ENCODE measurements at regions not wholly inside any gene's neighbourhood (a gene's known extent, or its start where the extent isn't known, plus 50 kb on each side); places are given as distances from the start of the nearest gene placed in this dataset.

DNA sequence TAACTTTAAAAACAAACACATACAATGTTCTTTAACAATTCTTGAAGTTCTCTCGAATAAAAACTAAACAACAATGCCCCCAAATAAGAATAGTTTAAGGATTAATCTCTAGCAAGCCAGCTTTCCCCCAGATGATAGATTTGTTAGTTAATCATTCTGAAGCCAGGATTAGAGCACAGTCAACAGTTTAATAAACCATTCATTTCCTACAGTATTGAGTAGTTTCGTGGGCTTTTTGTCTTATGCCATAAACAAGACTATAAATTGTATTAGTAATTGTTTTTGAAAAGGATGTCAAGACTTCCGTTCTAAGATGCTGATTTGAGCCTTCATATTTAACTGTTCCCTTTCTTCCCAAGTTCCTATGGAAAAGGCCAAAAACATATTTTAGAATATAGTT lies 136.6 kb downstream of the PIK3R1 start:
- Histone ChIP-seq H3K36me3 (ENCODE audit: control insufficient read depth, insufficient read depth, low read length) (no peaks in the 10 kb centered on the region), H3K9ac (ENCODE audit: low read length) (no peak overlapping the region), H3K23ac (ENCODE audit: low read length) (no peak overlapping the region), H2BK120ac (ENCODE audit: low read depth, low read length) (no peak overlapping the region), H3K4me3 (ENCODE audit: low read length) (no peak overlapping the region), H3K56ac (ENCODE audit: low read length) (no peak overlapping the region), H3K4ac (ENCODE audit: low read depth, low read length) (no peak overlapping the region), H3K4me2 (ENCODE audit: low read length) (no peak overlapping the region), H3K79me1 (ENCODE audit: low read length) (no peaks in the 10 kb centered on the region), H2BK5ac (ENCODE audit: low read length) (no peak overlapping the region), H4K5ac (ENCODE audit: low read length) (no peak overlapping the region), H3K27ac (ENCODE audit: low read depth, low read length) (no peak overlapping the region), H2BK15ac (replicated peaks; ENCODE audit: low read depth) (no peak overlapping the region), H2AK5ac (ENCODE audit: low read length) (no peak overlapping the region), H3K79me2 (ENCODE audit: control insufficient read depth, insufficient read depth, low read length) (no peaks in the 10 kb centered on the region), H3K4me1 (ENCODE audit: control insufficient read depth, low read depth, low read length) (peaks cover 3% of the 10 kb centered on the region), H3K18ac (ENCODE audit: low read length) (no peak overlapping the region), H3K27me3 (ENCODE audit: insufficient read depth, low read length, poor library complexity) (no peaks in the 10 kb centered on the region), H4K8ac (ENCODE audit: low read depth, low read length) (no peak overlapping the region)
- DNase-seq, result no peak
- WGBS (ENCODE audit: extremely low coverage, insufficient coverage, low lambda C conversion rate), result 100% methylated on average over 1 of the region's 3 CpGs

DNA sequence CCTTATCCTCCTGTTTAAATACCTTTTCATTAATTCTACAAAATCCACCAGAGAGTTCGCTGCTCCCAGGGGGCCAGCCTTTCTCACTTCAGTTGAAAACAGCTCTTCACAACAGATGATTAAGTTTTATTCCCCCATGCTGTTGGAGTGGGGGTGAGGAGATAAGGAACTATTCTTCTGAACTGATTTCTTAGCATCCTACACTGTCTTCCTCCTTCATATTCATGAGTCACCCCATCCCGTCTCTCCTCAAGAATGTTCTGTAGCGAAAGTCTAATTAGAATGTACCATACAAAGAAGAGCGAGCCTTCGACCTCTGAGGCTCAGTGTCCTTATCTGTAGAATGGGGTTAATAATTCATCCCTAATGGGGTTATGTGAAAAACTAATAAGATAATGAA lies 138.0 kb downstream of the PIK3R1 start:
- H3K79me2 ChIP-seq (ENCODE audit: control insufficient read depth, insufficient read depth, low read length), result no peaks in the 10 kb centered on the region
- no peak overlapping the region for H2BK5ac ChIP-seq (ENCODE audit: low read length)
- H3K9ac ChIP-seq (ENCODE audit: low read length), result no peak overlapping the region
- no peak overlapping the region for H2BK15ac ChIP-seq (replicated peaks; ENCODE audit: low read depth)
- H3K79me1 ChIP-seq (ENCODE audit: low read length), result no peaks in the 10 kb centered on the region
- H2AK5ac ChIP-seq (ENCODE audit: low read length), result no peak overlapping the region
- no peak overlapping the region for H4K8ac ChIP-seq (ENCODE audit: low read depth, low read length)
- peak; percentile 85 for DNase-seq
- H3K4me1 ChIP-seq (ENCODE audit: control insufficient read depth, low read depth, low read length), result peaks cover 3% of the 10 kb centered on the region
- no peak overlapping the region for H4K5ac ChIP-seq (ENCODE audit: low read length)
- H3K27me3 ChIP-seq (ENCODE audit: insufficient read depth, low read length, poor library complexity), result no peaks in the 10 kb centered on the region
- H3K27ac ChIP-seq (ENCODE audit: low read depth, low read length), result no peak overlapping the region
- no peak overlapping the region for H3K4ac ChIP-seq (ENCODE audit: low read depth, low read length)
- no CpG with 5 or more reads among the region's 5 CpGs for WGBS (ENCODE audit: extremely low coverage, insufficient coverage, low lambda C conversion rate)
- no peak overlapping the region for H3K4me3 ChIP-seq (ENCODE audit: low read length)
- H3K18ac ChIP-seq (ENCODE audit: low read length), result no peak overlapping the region
- H3K56ac ChIP-seq (ENCODE audit: low read length), result no peak overlapping the region
- H3K4me2 ChIP-seq (ENCODE audit: low read length), result no peak overlapping the region
- no peak overlapping the region for H3K23ac ChIP-seq (ENCODE audit: low read length)
- no peak overlapping the region for H2BK120ac ChIP-seq (ENCODE audit: low read depth, low read length)
- H3K36me3 ChIP-seq (ENCODE audit: control insufficient read depth, insufficient read depth, low read length), result no peaks in the 10 kb centered on the region

- H4K5ac ChIP-seq (ENCODE audit: low read length), result no peak overlapping the region
- H4K8ac ChIP-seq (ENCODE audit: low read depth, low read length), result no peak overlapping the region
- no peak overlapping the region for H2BK120ac ChIP-seq (ENCODE audit: low read depth, low read length)
- peak overlapping the region; percentile 57 for H2BK5ac ChIP-seq (ENCODE audit: low read length)
- no peaks in the 10 kb centered on the region for H3K79me2 ChIP-seq (ENCODE audit: control insufficient read depth, insufficient read depth, low read length)
- no peaks in the 10 kb centered on the region for H3K36me3 ChIP-seq (ENCODE audit: control insufficient read depth, insufficient read depth, low read length)
- no peak overlapping the region for H3K4ac ChIP-seq (ENCODE audit: low read depth, low read length)
- DNase-seq, result peak; percentile 66
- H3K4me3 ChIP-seq (ENCODE audit: low read length), result no peak overlapping the region
- H2AK5ac ChIP-seq (ENCODE audit: low read length), result no peak overlapping the region
- no peaks in the 10 kb centered on the region for H3K27me3 ChIP-seq (ENCODE audit: insufficient read depth, low read length, poor library complexity)
- H3K23ac ChIP-seq (ENCODE audit: low read length), result no peak overlapping the region
- no CpG with 5 or more reads among the region's 5 CpGs for WGBS (ENCODE audit: extremely low coverage, insufficient coverage, low lambda C conversion rate)
- no peak overlapping the region for H3K18ac ChIP-seq (ENCODE audit: low read length)
- no peak overlapping the region for H3K4me2 ChIP-seq (ENCODE audit: low read length)
- H3K56ac ChIP-seq (ENCODE audit: low read length), result peak overlapping the region; percentile 51
- H2BK15ac ChIP-seq (replicated peaks; ENCODE audit: low read depth), result no peak overlapping the region
- no peak overlapping the region for H3K9ac ChIP-seq (ENCODE audit: low read length)
- no peaks in the 10 kb centered on the region for H3K79me1 ChIP-seq (ENCODE audit: low read length)
- peaks cover 3% of the 10 kb centered on the region for H3K4me1 ChIP-seq (ENCODE audit: control insufficient read depth, low read depth, low read length)
- H3K27ac ChIP-seq (ENCODE audit: low read depth, low read length), result no peak overlapping the region
Measured at GRCh38 chr5:68354315-68354714, 138.8 kb downstream of the PIK3R1 start.

GRCh38 chr5:68356216-68356615 lies 140.7 kb downstream of the PIK3R1 start:
- Histone ChIP-seq H3K4me1 (ENCODE audit: control insufficient read depth, low read depth, low read length) (peaks cover 3% of the 10 kb centered on the region), H3K4me3 (ENCODE audit: low read length) (no peak overlapping the region), H3K56ac (ENCODE audit: low read length) (no peak overlapping the region), H3K18ac (ENCODE audit: low read length) (no peak overlapping the region), H3K79me1 (ENCODE audit: low read length) (no peaks in the 10 kb centered on the region), H3K4ac (ENCODE audit: low read depth, low read length) (no peak overlapping the region), H3K36me3 (ENCODE audit: control insufficient read depth, insufficient read depth, low read length) (no peaks in the 10 kb centered on the region), H3K9ac (ENCODE audit: low read length) (no peak overlapping the region), H2BK5ac (ENCODE audit: low read length) (no peak overlapping the region), H4K5ac (ENCODE audit: low read length) (no peak overlapping the region), H2AK5ac (ENCODE audit: low read length) (no peak overlapping the region), H3K27ac (ENCODE audit: low read depth, low read length) (no peak overlapping the region), H2BK120ac (ENCODE audit: low read depth, low read length) (no peak overlapping the region), H2BK15ac (replicated peaks; ENCODE audit: low read depth) (no peak overlapping the region), H3K27me3 (ENCODE audit: insufficient read depth, low read length, poor library complexity) (no peaks in the 10 kb centered on the region), H3K4me2 (ENCODE audit: low read length) (no peak overlapping the region), H3K23ac (ENCODE audit: low read length) (no peak overlapping the region), H3K79me2 (ENCODE audit: control insufficient read depth, insufficient read depth, low read length) (no peaks in the 10 kb centered on the region), H4K8ac (ENCODE audit: low read depth, low read length) (no peak overlapping the region)
- no peak for DNase-seq
- WGBS (ENCODE audit: extremely low coverage, insufficient coverage, low lambda C conversion rate), result no CpG with 5 or more reads among the region's 6 CpGs

DNA sequence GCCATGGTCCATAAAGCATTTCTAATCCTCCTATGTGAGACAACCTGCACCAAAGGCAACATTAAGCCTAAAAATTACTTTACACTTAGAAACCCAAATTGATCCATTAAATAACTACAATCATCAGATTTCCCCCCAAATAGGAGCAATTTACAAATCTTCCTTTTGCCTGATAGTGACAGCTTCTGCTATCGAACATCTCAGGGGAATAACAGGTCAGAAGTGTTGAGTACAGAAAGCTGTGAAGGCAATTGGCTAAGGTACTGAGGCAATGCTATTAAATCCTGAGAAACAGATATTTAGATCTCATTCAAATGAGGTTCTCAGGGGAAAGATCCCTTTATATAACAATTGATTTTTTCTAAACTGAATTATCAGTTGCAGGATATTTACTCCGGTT lies 141.1 kb downstream of the PIK3R1 start:
- H3K36me3 ChIP-seq (ENCODE audit: control insufficient read depth, insufficient read depth, low read length), result no peaks in the 10 kb centered on the region
- H3K23ac ChIP-seq (ENCODE audit: low read length), result no peak overlapping the region
- H3K79me2 ChIP-seq (ENCODE audit: control insufficient read depth, insufficient read depth, low read length), result no peaks in the 10 kb centered on the region
- peaks cover 3% of the 10 kb centered on the region for H3K4me1 ChIP-seq (ENCODE audit: control insufficient read depth, low read depth, low read length)
- no peaks in the 10 kb centered on the region for H3K79me1 ChIP-seq (ENCODE audit: low read length)
- no peak overlapping the region for H3K18ac ChIP-seq (ENCODE audit: low read length)
- no peak overlapping the region for H2AK5ac ChIP-seq (ENCODE audit: low read length)
- no CpG with 5 or more reads among the region's 2 CpGs for WGBS (ENCODE audit: extremely low coverage, insufficient coverage, low lambda C conversion rate)
- no peak overlapping the region for H3K56ac ChIP-seq (ENCODE audit: low read length)
- H3K27me3 ChIP-seq (ENCODE audit: insufficient read depth, low read length, poor library complexity), result no peaks in the 10 kb centered on the region
- no peak overlapping the region for H3K27ac ChIP-seq (ENCODE audit: low read depth, low read length)
- no peak overlapping the region for H3K4ac ChIP-seq (ENCODE audit: low read depth, low read length)
- H3K4me3 ChIP-seq (ENCODE audit: low read length), result no peak overlapping the region
- H3K4me2 ChIP-seq (ENCODE audit: low read length), result no peak overlapping the region
- H3K9ac ChIP-seq (ENCODE audit: low read length), result no peak overlapping the region
- no peak overlapping the region for H2BK15ac ChIP-seq (replicated peaks; ENCODE audit: low read depth)
- H2BK120ac ChIP-seq (ENCODE audit: low read depth, low read length), result no peak overlapping the region
- no peak overlapping the region for H4K8ac ChIP-seq (ENCODE audit: low read depth, low read length)
- no peak overlapping the region for H4K5ac ChIP-seq (ENCODE audit: low read length)
- no peak for DNase-seq
- no peak overlapping the region for H2BK5ac ChIP-seq (ENCODE audit: low read length)

DNA sequence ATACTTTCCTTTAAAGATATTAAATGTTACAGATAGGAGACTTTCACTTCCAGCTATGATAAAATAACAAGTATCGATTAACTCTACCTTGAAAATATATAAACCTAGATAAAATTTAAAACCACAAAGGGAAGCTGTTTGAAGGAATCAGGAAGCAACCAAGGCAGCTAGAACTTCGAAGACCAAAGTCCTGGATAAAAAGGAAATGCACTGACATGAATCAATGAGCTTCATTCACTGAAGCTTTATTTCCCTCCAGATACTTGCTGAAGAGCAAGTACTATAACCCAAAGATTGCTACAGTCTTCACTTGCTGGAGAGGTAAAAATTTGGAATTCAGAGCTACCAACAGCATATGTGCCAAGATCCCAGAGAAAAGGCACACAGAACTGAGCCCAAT lies 144.1 kb downstream of the PIK3R1 start:
- H3K4me2 ChIP-seq (ENCODE audit: low read length), result no peak overlapping the region
- no peak overlapping the region for H3K9ac ChIP-seq (ENCODE audit: low read length)
- H3K4ac ChIP-seq (ENCODE audit: low read depth, low read length), result no peak overlapping the region
- no peak overlapping the region for H4K8ac ChIP-seq (ENCODE audit: low read depth, low read length)
- no peaks in the 10 kb centered on the region for H3K4me1 ChIP-seq (ENCODE audit: control insufficient read depth, low read depth, low read length)
- no peak overlapping the region for H3K23ac ChIP-seq (ENCODE audit: low read length)
- no peak overlapping the region for H2BK5ac ChIP-seq (ENCODE audit: low read length)
- no peak overlapping the region for H3K4me3 ChIP-seq (ENCODE audit: low read length)
- H2AK5ac ChIP-seq (ENCODE audit: low read length), result no peak overlapping the region
- H3K79me2 ChIP-seq (ENCODE audit: control insufficient read depth, insufficient read depth, low read length), result no peaks in the 10 kb centered on the region
- H4K5ac ChIP-seq (ENCODE audit: low read length), result no peak overlapping the region
- H2BK120ac ChIP-seq (ENCODE audit: low read depth, low read length), result no peak overlapping the region
- H3K27ac ChIP-seq (ENCODE audit: low read depth, low read length), result no peak overlapping the region
- no CpG with 5 or more reads among the region's 2 CpGs for WGBS (ENCODE audit: extremely low coverage, insufficient coverage, low lambda C conversion rate)
- no peak overlapping the region for H3K56ac ChIP-seq (ENCODE audit: low read length)
- DNase-seq, result no peak
- H2BK15ac ChIP-seq (replicated peaks; ENCODE audit: low read depth), result no peak overlapping the region
- no peaks in the 10 kb centered on the region for H3K79me1 ChIP-seq (ENCODE audit: low read length)
- H3K18ac ChIP-seq (ENCODE audit: low read length), result no peak overlapping the region
- no peaks in the 10 kb centered on the region for H3K36me3 ChIP-seq (ENCODE audit: control insufficient read depth, insufficient read depth, low read length)
- H3K27me3 ChIP-seq (ENCODE audit: insufficient read depth, low read length, poor library complexity), result no peaks in the 10 kb centered on the region

Measured in mesendoderm (in vitro differentiated cells).